ENCODE measurements at regions not wholly inside any gene's neighbourhood (a gene's known extent, or its start where the extent isn't known, plus 50 kb on each side); places are given as distances from the start of the nearest gene placed in this dataset.

DNA sequence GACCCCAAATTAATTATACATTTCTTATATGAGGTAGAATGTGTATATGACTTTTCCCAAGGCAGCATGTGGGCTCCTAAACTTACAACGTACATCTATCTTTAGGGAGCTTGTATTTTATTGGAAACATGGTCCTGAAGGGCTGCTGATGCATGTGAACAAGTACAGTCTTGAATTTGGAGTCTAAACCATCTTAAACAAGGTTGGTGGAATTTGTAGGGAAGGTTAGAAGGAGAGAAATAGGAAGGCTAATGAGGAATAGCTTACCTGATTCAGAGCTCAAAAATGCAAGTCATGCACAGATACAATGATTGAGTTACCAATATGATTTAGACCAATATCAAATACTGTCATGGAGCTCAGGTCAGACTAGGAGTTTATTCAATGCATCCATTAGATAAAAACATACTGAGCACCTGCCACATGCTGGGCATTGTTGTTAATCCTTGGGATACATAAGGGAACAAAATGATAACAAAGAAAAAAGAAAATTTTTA, 458.6 kb upstream of the ETAA1 start:
- no peaks in the 10 kb centered on the region for H3K9me2 ChIP-seq (replicated peaks; ENCODE audit: insufficient read depth, low read length)
- DNase-seq: no peak
- no peaks in the 10 kb centered on the region for H3K4me1 ChIP-seq (ENCODE audit: low read length)
- no peak overlapping the region for H3K4me3 ChIP-seq (ENCODE audit: low read length)
- H3K36me3 ChIP-seq (replicated peaks; ENCODE audit: insufficient read depth, low read length): no peaks in the 10 kb centered on the region
- no peak overlapping the region for H3K4me2 ChIP-seq (ENCODE audit: low read depth, low read length)
- no peaks in the 10 kb centered on the region for H3F3A ChIP-seq (ENCODE audit: insufficient read depth, low read length)
- no peaks in the 10 kb centered on the region for H3K79me2 ChIP-seq (ENCODE audit: low read length)
- no peaks in the 10 kb centered on the region for H3K9me3 ChIP-seq (replicated peaks; ENCODE audit: insufficient read depth, low read length)
- no peak overlapping the region for H3K27ac ChIP-seq (ENCODE audit: low read length)
- H3K9ac ChIP-seq (ENCODE audit: low read length): no peak overlapping the region
- no peaks in the 10 kb centered on the region for H3K27me3 ChIP-seq (replicated peaks; ENCODE audit: insufficient read depth, low read length)
- H2AFZ ChIP-seq (ENCODE audit: low read length): no peak overlapping the region
- TF ChIP-seq, protein P1, sequence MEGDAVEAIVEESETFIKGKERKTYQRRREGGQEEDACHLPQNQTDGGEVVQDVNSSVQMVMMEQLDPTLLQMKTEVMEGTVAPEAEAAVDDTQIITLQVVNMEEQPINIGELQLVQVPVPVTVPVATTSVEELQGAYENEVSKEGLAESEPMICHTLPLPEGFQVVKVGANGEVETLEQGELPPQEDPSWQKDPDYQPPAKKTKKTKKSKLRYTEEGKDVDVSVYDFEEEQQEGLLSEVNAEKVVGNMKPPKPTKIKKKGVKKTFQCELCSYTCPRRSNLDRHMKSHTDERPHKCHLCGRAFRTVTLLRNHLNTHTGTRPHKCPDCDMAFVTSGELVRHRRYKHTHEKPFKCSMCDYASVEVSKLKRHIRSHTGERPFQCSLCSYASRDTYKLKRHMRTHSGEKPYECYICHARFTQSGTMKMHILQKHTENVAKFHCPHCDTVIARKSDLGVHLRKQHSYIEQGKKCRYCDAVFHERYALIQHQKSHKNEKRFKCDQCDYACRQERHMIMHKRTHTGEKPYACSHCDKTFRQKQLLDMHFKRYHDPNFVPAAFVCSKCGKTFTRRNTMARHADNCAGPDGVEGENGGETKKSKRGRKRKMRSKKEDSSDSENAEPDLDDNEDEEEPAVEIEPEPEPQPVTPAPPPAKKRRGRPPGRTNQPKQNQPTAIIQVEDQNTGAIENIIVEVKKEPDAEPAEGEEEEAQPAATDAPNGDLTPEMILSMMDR (IDR thresholded peaks at IDR 0.05; ENCODE audit: low read length): no peak
- TF ChIP-seq EZH2phosphoT487 (IDR thresholded peaks at IDR 0.05; ENCODE audit: low read length): no peak
- no peak for TF ChIP-seq EZH2 (optimal IDR thresholded peaks at IDR 0.05; ENCODE audit: low read depth, low read length)
- no peaks in the 10 kb centered on the region for H4K20me1 ChIP-seq (ENCODE audit: insufficient read depth, low read length)

DNA sequence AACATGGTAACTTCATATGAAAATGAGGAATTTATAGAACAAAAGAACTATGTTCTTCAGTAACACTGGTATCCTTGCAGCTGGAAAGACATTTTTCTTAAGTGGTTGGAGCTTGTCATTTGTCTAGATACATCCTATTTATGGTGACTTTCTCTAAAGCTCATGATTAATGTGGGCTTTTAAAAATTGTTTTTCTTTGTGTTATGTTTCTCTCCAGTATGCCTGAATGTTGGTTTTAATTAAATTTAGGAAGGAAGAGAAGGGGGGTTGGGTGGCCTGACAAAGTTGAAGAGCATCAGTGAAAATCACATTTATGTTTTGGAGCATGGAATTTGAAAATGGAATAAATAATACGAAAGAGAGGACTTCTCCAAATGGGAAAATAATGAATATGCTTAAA, 457.1 kb upstream of the ETAA1 start:
- H2AFZ ChIP-seq (ENCODE audit: low read length): no peak overlapping the region
- H3K79me2 ChIP-seq (ENCODE audit: low read length): no peaks in the 10 kb centered on the region
- DNase-seq: no peak
- no peaks in the 10 kb centered on the region for H3K9me3 ChIP-seq (replicated peaks; ENCODE audit: insufficient read depth, low read length)
- H3K36me3 ChIP-seq (replicated peaks; ENCODE audit: insufficient read depth, low read length): no peaks in the 10 kb centered on the region
- H3K4me1 ChIP-seq (ENCODE audit: low read length): no peaks in the 10 kb centered on the region
- H3K27me3 ChIP-seq (replicated peaks; ENCODE audit: insufficient read depth, low read length): no peaks in the 10 kb centered on the region
- no peaks in the 10 kb centered on the region for H4K20me1 ChIP-seq (ENCODE audit: insufficient read depth, low read length)
- no peak overlapping the region for H3K9ac ChIP-seq (ENCODE audit: low read length)
- no peaks in the 10 kb centered on the region for H3F3A ChIP-seq (ENCODE audit: insufficient read depth, low read length)
- H3K9me2 ChIP-seq (replicated peaks; ENCODE audit: insufficient read depth, low read length): no peaks in the 10 kb centered on the region
- no peak overlapping the region for H3K27ac ChIP-seq (ENCODE audit: low read length)
- H3K4me3 ChIP-seq (ENCODE audit: low read length): no peak overlapping the region
- no peak overlapping the region for H3K4me2 ChIP-seq (ENCODE audit: low read depth, low read length)
- TF ChIP-seq EZH2 (optimal IDR thresholded peaks at IDR 0.05; ENCODE audit: low read depth, low read length) (no peak), EZH2phosphoT487 (IDR thresholded peaks at IDR 0.05; ENCODE audit: low read length) (no peak)
- TF ChIP-seq, protein P1 (IDR thresholded peaks at IDR 0.05; ENCODE audit: low read length): no peak

DNA sequence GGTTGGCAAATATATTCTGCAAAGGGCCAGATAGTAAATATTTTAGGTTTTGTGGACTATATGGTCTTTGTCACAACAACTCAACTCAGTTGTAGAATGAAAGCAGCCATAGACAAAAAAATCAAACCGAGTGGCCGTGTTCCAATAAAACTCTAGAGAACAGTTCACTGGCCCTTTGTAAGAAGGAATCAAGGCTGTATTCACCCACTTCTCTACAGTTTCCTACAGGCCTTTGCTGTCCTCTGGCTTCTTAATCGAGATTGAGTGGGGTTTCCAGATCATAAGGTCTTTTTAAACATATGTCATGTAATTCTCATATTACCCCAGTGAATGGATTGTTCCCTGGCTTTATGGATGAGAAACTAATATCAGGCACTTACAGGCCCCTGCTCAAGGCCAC, 448.9 kb upstream of the ETAA1 start:
- TF ChIP-seq EZH2 (optimal IDR thresholded peaks at IDR 0.05; ENCODE audit: low read depth, low read length): no peak
- TF ChIP-seq, protein P1 (IDR thresholded peaks at IDR 0.05; ENCODE audit: low read length): no peak
- no peak for TF ChIP-seq EZH2phosphoT487 (IDR thresholded peaks at IDR 0.05; ENCODE audit: low read length)
- Histone ChIP-seq H3K4me3 (ENCODE audit: low read length) (no peak overlapping the region), H3K9me2 (replicated peaks; ENCODE audit: insufficient read depth, low read length) (no peaks in the 10 kb centered on the region), H3K4me2 (ENCODE audit: low read depth, low read length) (no peak overlapping the region), H3K9me3 (replicated peaks; ENCODE audit: insufficient read depth, low read length) (no peaks in the 10 kb centered on the region), H2AFZ (ENCODE audit: low read length) (no peak overlapping the region), H3F3A (ENCODE audit: insufficient read depth, low read length) (no peaks in the 10 kb centered on the region), H3K4me1 (ENCODE audit: low read length) (no peaks in the 10 kb centered on the region), H3K27ac (ENCODE audit: low read length) (no peak overlapping the region), H3K36me3 (replicated peaks; ENCODE audit: insufficient read depth, low read length) (no peaks in the 10 kb centered on the region), H3K79me2 (ENCODE audit: low read length) (no peaks in the 10 kb centered on the region), H4K20me1 (ENCODE audit: insufficient read depth, low read length) (no peaks in the 10 kb centered on the region), H3K9ac (ENCODE audit: low read length) (no peak overlapping the region), H3K27me3 (replicated peaks; ENCODE audit: insufficient read depth, low read length) (no peaks in the 10 kb centered on the region)
- DNase-seq: no peak

Measured in MM.1S (cell line).